ENCODE measurements at regions not wholly inside any gene's neighbourhood (a gene's known extent, or its start where the extent isn't known, plus 50 kb on each side); places are given as distances from the start of the nearest gene placed in this dataset.
A peak's percentile ranks its signal among the peaks of the same experiment; 100 is the strongest.
"Not testable (repeated sequence)": the region's sequence is repeated elsewhere in the genome, so short reads cannot be mapped to it uniquely, and the experiment has no call there.

- DNase-seq: no peak
Observed at GRCh38 chr12:97938031-97938430, 475.4 kb downstream of the RMST start.

- no peak for DNase-seq
Observed at GRCh38 chr12:97939156-97939555, 476.6 kb downstream of the RMST start.

DNA sequence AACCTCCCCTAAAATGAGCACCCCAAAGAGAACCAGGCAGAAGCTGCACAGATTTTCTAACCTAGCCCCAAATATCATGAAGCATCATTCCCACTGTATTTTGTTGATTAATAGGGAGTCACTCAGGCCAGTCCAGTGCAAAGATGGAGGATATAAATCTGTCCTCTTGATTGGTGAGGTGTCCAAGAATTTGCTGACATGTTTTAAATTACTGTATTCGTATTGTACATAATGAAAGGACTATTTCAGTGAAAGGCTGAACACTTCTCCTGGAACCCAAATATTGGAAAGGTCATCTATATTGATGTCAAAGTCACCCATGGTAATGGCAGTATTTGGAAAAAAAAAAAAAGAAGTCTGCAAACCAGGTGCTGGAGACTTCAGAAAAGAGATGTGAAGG, 477.5 kb downstream of the RMST start:
- no peak for DNase-seq

DNA sequence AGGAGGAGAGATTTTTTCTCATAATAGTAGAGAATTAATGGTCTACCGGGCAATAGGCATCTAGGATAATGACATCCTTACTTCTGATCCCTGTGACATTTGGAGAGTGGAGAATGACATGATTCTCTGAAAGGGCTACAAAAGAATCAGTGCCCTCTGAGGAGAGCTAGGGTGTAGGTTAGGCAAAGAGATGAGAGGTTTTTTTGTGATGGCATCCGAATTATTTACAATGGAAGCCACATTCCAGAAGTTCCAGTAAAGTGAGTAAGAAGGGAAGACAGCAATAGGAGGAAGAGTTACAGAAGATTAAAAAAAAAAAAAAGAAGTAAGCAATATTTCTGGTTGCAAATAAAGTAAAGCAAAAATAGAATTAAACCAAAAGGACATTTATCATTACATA, 478.0 kb downstream of the RMST start:
- DNase-seq: no peak

DNA sequence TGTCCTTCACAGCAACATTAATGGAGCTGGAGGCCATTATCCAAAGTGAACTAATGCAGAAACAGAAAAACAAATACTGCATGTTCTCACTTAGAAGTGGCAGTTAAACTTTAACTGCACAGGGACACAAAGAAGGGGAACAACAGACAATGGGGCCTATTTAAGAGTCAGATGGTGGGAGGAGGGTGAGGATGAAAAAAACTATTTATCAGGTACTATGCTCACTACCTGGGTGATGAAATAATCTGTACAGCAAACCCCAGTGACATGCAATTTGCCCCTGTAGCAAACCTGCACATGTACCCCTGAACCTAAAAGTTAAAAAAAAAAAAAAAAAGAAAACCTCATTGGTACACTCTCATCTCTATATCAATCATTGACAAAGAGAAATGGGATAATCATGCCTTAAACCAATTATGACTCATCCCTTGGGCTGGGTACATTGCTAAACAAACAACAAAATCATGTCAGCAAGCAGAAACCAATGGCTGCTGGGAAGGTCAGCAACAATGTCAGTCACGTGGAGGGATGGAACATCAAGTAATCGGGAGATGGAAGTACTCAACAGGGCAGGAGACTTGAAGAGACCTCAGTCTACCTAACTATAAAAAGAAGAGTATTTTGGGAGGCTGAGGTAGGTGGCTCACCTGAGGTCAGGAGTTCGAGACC, 479.2 kb downstream of the RMST start:
- no peak for DNase-seq

DNA sequence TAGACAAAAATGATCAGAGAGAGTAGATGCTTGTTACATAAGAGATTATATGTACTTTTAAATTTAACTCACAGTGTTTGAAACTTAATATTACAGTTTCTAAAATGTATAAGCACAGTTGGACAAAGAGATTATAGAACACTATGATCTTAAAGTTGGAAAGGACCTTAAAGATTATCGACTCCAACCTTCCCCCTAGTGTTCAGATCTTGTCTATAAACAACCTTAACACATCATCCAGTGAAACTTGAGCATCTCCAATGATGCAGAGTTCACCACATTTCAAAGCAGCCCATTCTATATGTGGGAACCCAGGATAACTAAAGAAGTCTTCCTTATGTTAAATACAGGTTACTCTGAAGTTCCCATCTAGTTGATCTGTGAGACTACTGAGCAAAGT, 480.8 kb downstream of the RMST start:
- no peak for DNase-seq

- no peak for DNase-seq
Observed at GRCh38 chr12:97944576-97944975, 482.0 kb downstream of the RMST start.

GRCh38 chr12:97946701-97947100, 484.1 kb downstream of the RMST start:
- DNase-seq: no peak

DNA sequence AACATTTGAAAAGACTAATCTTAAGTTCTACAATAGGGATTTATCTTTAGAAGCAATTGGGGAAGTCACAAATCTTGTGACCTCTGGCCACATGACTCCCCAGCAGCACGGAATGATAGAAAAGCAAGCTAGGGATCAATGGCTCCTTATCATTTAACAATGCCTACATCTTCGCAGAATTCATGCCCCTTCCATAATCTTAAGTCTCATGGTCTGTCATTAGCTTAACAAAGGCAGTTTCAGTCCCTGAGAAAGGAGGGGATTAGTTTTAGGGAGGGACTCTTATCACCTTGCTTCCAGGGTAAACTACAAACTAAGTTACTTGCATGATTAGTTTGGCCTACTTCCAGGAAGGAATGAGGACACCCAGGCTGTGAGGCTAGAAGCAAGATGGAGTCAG, 486.0 kb downstream of the RMST start:
- no peak for DNase-seq

- no peak for DNase-seq
Observed at GRCh38 chr12:97951239-97951638, 488.6 kb downstream of the RMST start.

DNA sequence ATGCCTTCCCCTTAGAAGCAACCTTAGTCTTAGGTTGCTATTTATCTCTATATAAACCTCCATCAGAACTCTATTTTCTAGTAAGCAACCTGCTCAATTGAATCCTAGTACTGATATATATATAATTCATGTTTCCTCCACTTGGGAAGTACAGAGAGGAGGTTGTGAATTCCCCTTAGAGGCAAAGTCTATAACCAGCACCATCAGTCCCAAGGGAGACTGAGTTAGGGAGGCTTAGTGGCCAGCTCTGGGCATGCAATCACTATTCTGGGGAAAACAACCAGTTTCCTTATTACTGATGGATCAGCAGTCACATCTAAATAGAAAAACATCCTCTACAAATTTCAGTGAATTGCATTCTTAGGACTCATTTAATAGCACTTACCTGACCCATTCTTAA, 489.1 kb downstream of the RMST start:
- DNase-seq: no peak

DNA sequence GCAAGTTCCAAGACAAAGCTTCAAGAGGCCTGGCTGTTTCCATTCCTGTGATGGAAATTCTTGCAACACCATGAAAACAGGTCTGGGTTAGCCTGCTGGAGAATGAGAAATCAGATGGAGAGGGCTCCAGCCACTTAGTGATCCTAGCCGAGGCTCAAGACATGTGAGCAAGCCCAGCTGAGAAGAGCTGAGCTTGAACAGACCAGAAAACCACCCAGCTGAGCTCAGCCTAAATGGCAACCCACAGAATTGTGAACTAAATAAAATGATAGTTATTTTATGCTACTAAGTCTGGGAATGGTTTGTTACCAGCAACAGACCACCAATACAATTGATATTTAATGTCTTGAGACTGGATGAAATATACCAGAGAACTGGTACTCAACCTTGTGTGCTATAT, 494.5 kb downstream of the RMST start:
- DNase-seq: no peak

DNA sequence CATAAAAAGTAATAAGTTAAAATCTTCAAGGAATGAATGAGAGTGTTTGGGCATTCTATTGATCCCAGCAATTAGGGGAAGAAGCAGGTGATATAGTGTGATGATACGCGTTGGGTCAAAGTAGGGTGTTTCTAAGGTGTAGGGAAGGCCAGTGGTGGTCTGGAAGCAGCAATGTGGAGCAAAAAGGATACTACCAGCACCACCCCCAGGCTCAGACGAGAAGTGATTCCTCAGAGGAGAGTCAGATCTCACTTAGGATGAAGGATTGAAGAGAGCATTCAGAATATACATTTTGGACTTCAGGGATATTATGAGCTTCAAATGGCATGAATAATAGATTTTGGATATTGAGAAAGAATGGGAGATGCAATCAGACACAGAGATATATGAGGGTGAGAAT, 497.6 kb downstream of the RMST start:
- DNase-seq: no peak

- DNase-seq: peak; percentile 50
Observed at GRCh38 chr12:97960741-97961608, 498.4 kb downstream of the RMST start.

- no peak for DNase-seq
Observed at GRCh38 chr12:97967831-97968230, 505.2 kb downstream of the RMST start.

GRCh38 chr12:97968641-97969197, 506.1 kb downstream of the RMST start:
- DNase-seq: no peak

DNA sequence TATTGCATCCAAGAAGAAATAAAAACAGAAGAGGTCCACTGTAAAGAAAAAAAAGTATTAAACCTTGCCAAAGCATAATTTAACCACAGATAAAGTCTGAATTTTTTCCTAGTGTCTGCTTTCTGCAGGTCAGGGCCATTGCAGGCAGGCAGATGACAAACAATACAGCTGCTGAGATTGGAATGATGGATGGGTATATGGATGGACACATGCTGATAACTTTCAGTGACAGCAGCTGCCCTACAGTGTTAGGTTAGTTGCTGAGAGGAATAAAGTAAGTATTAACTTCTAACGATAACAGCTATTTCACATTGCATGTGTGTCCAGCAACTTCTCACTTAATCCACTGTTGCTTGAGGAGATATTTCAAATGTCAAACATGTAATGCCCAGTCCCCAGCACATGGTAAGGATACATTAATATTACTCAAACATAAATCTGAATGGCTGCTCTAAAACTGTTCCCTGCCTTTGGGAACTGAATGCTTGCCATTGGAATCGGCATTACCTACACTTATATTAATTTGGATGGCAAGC, 515.3 kb downstream of the RMST start:
- DNase-seq: no peak

- DNase-seq: no peak
Observed at GRCh38 chr12:97982684-97983083, 520.1 kb downstream of the RMST start.

DNA sequence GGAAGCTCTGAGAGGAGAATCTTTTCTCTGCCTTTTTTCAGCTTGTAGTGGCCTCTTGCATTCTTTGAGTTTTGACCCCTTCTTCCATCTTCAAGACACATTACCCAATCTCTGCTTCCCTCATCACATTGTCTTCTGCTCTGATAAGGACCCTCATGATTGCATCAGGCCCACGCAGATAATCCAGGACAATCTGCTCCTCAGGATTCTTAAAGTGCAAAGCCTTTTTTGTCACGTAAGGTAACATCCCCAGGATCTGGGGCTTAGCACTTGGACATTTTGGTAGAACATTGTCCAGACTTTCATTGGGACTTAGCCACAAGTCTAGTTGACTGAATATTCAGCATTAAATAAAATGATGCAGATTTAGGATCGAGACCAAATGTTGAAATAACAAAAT, 521.2 kb downstream of the RMST start:
- no peak for DNase-seq

- DNase-seq: no peak
Observed at GRCh38 chr12:97984436-97984835, 521.8 kb downstream of the RMST start.

GRCh38 chr12:97984974-97985580, 522.5 kb downstream of the RMST start:
- no peak for DNase-seq

DNA sequence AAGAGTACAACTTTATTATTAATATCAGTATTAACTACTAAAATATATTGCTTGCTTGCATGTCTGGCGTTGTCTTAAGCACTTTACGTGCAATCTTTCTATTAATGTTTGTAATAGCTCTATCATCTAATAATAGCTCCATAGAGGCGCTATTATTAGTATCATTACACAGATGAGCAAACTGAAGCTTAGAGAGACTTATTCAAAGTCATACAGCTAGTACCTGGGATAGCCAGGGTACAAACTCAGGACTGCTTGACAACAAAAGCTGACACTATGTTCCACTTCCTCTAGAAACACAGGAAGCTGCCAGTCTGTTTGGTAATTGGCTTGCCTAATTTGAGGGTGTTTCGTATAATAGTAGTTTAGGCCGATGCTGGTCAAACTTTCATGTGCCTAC, 523.2 kb downstream of the RMST start:
- DNase-seq: no peak

- DNase-seq: not testable (repeated sequence)
Observed at GRCh38 chr12:97988588-97988987, 526.0 kb downstream of the RMST start.
